ENCODE measurements at regions not wholly inside any gene's neighbourhood (a gene's known extent, or its start where the extent isn't known, plus 50 kb on each side); places are given as distances from the start of the nearest gene placed in this dataset.

DNA sequence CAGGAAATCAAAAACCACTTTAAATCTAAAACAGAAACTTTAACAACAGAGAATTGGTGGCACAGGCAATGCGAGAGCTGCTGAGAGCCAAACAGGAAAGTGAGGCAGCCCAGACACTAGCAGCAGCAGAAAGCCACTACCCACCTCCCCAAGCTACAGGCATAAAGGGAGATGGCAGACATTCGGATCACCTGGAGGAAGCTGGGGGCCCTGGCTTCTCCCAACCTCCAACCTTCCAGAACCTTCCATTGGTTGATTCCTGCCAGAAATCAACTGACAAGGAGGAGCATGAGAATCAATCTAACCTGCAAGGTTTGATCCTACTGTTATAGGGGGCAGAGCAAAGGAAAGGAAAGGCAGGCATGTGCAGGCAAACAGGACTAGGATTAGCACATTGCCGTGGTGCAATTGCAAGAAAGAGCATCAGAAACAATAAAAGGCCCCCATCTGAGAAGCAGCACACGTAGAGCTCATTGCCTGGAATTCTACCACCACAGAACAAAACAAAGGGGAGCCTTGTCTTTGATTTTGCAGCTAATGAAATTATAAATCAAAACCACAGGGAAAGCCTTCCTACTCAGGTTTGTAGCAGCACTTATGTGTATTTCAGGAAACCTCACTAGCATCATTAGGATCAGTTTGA lies 427.3 kb upstream of the RASGEF1B start:
- no peak overlapping the region for H3K4me3 ChIP-seq (ENCODE audit: low read depth, low read length)

DNA sequence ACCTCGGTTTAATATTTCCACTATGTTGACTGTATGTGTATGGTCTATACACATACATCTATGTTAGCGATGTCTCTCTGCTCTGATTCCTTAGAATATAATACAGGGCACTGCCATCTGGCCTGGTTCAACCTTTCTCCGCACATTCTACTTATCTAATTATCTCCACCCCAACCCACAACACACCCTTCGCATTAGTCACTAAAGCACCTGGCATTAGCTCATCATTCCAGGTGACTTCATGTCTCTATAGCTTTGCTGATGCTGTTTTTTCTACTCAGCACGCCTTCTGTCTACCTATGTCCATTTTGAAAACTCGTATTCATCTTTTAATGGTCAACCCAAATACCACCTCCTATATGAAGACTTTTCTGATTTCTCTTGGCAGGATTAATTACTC lies 425.2 kb upstream of the RASGEF1B start:
- H3K4me3 ChIP-seq (ENCODE audit: low read depth, low read length), result no peak overlapping the region

DNA sequence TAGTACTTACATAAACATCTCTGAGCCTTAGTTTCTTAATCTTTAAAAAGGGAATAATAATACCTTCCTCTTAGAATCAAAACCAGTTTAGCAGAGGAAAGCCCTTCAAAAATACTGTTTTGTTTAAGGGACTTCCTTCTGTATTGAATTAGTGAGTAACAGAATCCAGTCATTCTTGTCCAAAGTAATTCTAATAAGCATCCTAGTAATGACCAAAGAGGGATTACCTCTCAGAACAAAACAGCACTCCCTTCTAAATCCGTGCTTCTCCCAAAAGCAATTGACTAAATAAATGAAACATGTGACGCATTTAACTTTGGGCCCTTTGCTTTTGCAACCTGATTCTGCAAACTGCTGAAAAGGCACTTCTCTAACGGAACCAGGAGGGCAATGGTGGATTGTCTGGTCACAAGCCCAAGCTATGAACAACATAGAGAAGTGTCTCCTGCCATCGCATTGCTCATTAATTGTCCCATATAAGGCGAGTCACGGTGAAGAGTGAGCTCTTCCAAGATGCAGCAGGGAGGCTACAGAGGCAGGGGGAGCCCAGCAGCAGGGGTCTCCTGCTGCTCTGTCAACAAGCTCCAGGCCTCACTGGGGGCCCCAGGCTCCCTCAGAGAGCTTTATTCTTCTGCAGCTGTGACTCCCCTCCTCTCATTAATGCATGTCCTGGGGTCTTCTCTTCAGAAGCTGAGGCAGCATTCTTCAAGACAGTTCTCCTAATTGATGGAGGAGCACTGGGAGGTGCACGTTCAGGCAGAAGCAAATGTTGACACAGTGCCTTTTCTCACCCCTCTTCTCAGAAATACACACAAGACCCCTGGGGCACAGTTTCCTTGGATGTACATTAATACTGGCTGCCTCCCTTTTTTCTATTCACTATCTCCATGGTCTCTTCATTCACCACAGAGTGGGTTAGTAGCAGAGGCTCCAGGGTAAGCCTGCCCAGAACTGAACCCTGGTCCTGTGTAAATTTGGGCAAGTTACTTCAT lies 419.6 kb upstream of the RASGEF1B start:
- H3K4me3 ChIP-seq (ENCODE audit: low read depth, low read length), result no peak overlapping the region

DNA sequence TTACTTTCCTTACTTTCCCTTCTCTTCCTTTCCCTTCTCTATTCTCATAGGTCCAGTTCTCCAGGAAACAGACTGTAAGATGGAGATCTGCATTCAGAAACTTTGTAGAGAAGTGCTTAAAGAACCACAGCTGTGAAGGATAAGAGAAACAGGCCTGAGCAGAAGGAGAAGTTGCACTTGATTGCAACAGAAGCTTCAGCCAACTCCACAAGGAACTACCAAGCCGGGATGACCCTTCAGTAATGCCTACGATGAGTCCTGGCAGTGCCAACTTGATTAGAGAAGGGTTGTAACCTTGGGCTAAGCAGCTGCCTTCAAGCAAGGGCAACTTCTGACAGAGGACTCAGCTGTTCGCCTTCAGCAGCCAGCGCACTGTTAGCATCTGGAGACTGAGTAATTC lies 413.3 kb upstream of the RASGEF1B start:
- H3K4me3 ChIP-seq (ENCODE audit: low read depth, low read length), result no peak overlapping the region

DNA sequence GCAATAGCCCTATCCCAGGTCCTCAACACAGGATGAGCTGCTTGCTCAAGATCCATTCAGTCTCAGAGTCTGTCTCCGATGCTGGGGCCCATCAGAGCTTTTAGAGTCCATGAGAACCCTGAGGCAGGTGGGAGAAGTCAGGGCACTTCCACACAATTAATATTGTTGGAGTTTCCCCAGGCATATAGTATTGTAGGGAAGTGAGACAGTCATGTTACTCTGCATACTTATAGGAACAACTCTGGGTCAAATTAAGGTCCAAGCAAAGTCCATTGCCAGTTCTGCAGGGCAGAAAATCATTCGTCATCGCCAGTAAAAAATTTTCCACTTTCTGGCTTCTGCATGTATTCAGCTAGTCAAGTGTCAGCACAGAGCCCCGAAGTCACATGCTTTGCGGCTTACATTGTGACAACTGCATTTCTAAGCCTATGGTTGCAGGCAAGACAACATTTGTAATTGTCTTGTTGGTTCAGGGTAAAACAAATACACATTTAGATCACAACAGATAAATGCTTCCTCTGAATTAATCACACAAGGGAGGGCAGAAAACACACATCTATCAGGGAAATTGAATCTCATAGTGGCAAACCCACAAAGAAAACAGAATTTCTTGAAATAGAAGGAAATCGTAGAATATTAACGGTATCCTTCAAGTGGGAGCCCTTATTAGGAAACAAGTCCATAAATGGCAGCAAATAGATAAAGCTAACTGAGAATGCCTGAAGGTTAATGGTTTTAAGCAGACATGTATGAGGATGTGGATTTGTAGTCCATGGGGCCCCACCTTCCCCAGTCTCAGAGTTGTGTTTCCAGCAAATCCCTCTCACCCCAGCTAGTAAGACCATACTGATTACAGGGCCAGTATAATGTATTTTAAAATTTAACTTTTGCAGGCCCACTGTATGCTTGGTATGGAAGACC lies 412.1 kb upstream of the RASGEF1B start:
- H3K4me3 ChIP-seq (ENCODE audit: low read depth, low read length), result no peak overlapping the region

DNA sequence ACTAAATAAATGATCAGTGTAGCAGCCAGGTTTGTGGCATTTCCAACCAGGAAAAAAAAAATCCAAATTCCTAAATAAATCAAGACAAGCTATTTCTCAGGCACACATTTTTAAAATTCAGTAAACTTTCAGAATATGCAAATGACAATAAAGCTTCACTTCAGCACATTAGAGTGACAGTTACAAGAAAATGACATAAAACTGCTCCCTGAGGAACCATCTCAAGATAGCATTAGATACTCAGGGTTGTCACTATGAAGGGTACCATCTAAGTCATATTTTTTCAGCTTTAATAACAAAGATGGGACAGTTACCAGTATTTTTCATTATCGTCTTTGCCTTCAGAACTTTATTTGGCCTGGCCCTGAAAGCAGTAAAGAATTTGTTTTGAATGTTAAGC lies 411.3 kb upstream of the RASGEF1B start:
- H3K4me3 ChIP-seq (ENCODE audit: low read depth, low read length), result no peak overlapping the region

DNA sequence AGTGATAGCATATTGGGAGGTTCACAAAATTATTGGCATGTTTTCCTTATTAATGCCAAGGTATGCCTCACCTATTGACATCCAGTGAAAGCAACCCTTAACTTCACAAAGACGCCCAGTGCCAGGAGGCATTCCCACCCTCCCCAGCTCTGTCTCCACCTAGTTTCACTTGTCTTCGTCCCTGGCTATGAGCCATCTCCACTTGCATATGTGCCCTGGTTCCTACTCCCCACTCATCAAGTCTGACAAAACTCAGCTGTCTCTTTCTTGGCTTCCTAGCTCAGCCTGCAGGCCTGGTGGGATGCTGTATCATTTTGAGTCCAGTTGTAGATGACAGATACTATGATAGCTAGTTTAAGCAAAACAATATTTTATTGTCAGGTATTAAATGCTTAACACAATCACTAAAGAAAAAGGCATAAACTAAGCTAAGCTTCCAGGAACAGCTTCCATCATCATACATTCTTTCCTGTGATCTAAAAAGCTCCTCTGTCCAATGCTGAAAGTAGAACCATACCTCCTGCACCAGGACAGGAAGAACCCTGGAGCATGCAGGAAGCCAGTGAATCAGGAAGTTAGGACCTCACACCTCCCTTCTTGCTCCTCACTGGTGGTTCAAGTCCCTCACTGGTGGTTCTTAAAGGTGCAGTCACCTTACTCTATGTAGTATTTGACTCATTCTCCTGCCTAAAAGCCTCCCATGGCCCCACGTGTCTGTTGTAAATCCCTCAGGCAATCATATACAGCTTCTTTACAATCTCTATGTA lies 410.3 kb upstream of the RASGEF1B start:
- no peak overlapping the region for H3K4me3 ChIP-seq (ENCODE audit: low read depth, low read length)

DNA sequence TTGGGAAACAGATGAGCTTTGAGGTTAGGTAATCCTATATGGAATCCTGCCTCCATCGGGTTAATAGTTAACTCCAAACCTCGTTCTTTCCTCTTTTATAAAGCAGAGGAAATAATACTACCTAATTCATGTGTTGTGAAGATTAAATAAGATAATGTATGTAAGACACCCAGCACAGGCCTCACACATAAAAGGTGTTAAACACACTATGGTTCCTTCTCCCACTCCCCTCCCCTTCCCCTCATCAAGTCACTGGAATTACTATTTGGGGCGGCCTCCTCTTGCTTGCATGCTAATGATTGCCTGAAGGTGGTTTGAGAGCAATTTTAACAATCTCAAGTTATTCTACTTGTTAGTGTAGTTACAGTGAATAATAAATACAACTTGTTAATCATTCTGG lies 404.4 kb upstream of the RASGEF1B start:
- H3K4me3 ChIP-seq (ENCODE audit: low read depth, low read length), result no peak overlapping the region

DNA sequence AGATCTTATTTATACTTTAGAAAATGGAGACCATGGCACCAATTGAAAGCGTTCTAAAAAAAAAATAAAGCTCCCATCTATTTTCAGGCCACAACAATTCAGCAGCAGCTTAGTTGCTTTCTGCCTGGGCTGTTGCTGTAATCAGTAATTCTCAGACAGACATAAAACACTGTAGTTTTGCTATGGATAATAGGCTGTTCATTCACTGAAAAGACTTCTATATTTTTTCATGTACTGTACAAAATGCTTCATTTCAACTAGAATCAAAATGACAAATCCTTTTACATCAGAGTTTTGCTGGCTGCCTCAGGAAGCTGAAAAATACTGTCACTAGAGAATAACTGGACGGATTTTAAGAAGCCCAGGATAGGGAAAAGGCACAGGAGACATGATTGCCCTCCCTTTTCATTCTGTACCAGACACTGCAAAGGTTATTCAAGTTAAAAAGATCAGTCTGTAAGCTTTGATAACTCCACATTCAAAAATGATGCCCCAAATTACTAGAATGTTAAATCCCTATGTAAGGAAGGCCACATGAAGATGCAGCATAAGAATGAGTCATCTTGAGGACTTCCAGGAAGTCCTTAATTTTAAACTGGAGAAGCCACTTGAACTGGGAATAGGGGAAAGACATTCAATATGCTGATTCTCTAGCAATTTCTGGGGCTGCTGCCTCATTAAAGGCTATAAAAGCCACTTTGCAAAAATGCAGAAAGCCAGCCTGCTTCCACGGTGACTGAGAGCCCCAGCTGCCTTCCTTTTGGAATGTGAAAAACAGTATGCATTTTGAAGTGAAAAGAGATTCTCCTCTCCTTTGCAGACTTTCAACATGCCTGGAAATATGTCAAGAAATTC lies 403.2 kb upstream of the RASGEF1B start:
- no peak overlapping the region for H3K4me3 ChIP-seq (ENCODE audit: low read depth, low read length)

DNA sequence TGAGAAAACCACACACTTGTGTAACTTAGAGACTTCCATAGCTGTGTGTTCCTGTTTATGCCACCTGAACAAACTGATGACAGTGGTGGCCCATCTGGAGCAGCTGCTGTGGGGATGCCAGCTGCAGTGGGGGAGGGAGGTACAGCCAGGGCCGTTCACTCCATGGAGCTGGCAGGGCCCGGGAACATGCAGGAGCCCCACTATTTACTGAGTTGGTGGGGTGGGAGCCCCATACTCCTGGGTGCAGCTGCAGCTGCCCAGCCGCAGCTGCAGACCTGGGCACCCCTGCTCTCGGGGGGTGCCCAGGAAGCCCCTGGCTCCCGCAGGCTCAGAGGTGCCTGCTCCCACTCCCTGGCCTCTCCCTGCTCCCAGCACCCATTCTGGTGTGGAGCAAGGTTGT lies 398.6 kb upstream of the RASGEF1B start:
- no peak overlapping the region for H3K4me3 ChIP-seq (ENCODE audit: low read depth, low read length)

DNA sequence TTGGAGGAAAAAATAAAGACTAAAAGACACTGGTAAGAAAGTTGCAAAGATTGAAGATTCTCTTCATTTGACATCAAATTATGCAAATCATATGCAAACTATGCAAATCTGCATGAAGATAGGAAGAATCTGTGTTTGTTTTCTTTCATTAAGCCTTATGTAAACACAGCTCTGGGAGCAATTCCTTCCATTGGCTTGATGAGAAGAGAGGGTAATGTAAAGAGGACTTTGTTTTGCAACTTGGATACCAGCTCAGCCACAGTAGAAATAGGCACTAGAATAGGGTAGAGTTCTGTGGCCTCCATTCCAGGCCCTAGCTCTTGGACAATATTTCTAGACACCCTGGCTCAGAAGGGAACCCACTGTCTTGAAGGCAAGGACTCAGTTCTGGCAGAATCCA lies 388.4 kb upstream of the RASGEF1B start:
- H3K4me3 ChIP-seq (ENCODE audit: low read depth, low read length), result no peak overlapping the region

DNA sequence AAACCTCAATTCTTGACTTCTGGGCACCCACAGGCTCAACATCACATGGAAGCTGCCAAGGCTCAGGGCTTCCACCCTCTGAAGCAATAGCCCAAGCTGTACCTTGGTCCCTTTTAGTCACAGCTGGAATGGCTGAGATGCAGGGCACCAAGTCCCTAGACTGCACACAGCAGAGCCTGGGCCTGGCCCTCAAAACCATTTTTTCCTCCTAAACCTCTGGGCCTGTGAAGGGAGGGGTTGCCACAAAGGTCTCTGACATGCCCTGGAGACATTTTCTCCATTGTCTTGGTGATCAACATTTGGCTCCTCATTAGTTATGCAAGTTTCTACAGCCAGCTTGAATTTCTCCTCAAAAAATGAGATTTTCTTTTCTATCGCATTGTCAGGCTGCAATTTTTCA lies 382.7 kb upstream of the RASGEF1B start:
- no peak overlapping the region for H3K4me3 ChIP-seq (ENCODE audit: low read depth, low read length)

DNA sequence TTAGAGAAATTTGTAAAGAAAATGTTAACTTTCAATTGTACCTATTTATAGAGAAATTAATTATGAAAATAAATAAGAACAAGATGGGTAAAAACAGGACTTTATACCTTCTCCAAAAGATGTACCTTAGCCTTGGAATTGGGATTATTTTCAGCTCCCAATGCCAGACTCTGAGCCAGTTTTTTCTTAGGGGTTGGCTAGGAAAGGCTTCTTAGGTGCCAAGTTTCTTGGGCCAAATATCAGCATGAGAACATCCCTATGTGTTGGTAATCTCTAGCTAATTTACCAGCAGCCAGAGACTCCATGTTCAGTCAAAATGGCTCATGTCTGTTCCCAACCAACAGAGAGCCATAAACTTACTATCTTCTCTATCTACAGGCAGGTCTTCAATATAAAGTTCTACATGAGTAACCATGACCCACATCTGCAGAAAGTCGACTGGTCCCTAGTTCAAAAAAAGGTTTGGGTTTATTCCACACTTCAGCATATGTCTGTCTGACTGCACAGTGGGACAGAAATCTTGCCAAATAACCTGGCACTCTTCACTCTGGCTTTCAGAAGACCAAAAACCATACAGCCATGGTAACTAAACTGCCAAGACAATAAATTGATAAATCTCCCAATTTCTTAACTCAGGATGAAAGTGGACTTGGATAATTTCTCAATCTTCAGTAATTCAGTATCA lies 380.5 kb upstream of the RASGEF1B start:
- H3K4me3 ChIP-seq (ENCODE audit: low read depth, low read length), result no peak overlapping the region

DNA sequence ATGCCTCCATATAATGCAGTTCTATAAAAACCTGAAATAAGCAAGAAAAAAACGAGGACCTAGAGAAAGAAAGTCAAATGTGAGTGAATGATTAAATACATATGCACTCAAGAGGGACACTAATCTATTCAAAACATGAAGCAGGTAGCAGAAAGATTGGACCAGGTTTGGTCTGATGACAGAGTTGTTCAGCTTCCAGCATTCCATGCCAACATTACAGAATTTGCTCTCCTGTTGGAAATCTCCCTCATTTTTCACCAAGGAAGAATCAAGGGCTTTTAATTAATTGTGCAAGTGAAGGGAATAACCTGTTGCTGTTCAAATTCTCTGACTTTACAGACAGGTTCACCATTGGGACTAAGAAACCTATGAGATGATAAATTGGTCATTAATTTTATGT lies 379.0 kb upstream of the RASGEF1B start:
- H3K4me3 ChIP-seq (ENCODE audit: low read depth, low read length), result no peak overlapping the region

DNA sequence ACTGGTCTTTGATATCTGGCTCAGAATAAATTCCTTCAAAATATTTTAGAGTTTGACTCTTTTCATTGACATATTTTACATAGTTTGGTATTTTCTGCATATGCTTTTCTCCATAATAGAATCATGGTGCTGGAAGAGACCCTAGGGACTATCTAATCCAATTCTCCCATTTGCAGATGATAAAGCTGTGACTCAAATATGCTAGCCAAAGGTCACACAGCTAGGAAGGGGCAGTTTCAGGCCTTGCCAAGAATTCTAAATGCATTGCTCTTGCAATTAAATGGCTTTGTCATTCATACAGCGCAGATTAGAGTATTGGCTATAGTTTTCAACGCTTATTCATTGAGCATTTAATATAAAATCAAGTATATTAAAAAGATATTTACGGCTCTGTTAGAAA lies 374.1 kb upstream of the RASGEF1B start:
- no peak overlapping the region for H3K4me3 ChIP-seq (ENCODE audit: low read depth, low read length)

DNA sequence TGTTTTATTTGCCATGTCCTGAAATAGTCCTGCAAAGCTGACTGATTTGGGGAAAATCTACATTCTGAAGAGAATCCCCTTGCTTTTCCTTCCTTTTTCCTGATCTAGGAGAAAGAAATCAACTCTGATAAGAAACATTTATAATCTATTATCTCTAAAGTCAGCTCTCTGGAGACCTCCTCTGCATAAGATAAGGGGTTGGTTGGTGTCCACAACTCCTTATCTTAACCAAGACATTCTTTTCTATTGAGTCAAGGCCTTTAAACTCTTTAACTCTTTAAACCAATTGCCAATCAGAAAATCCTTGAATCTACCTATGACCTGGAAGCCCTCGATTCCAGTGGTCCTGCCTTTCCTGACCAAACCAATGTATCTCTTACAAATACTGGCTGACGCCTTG lies 373.6 kb upstream of the RASGEF1B start:
- no peak overlapping the region for H3K4me3 ChIP-seq (ENCODE audit: low read depth, low read length)

DNA sequence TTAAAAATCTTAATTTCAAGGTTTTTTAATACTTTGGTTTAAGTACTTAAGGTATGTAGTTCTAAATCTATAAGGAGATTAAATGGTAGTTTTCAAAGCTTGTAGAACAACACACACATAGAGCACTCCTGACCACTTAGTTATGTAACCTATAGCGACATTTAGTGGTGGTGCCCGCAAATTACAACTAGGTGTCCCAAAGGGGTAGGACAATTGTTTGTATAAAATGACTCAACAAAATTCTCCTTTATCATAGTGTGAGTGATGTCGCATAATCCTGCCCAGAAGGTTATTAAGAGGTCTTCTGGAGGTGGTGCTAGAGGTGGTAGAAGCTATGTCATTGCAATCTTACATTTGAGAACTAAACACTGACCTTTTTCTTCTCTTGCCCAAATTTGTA lies 373.0 kb upstream of the RASGEF1B start:
- no peak overlapping the region for H3K4me3 ChIP-seq (ENCODE audit: low read depth, low read length)

DNA sequence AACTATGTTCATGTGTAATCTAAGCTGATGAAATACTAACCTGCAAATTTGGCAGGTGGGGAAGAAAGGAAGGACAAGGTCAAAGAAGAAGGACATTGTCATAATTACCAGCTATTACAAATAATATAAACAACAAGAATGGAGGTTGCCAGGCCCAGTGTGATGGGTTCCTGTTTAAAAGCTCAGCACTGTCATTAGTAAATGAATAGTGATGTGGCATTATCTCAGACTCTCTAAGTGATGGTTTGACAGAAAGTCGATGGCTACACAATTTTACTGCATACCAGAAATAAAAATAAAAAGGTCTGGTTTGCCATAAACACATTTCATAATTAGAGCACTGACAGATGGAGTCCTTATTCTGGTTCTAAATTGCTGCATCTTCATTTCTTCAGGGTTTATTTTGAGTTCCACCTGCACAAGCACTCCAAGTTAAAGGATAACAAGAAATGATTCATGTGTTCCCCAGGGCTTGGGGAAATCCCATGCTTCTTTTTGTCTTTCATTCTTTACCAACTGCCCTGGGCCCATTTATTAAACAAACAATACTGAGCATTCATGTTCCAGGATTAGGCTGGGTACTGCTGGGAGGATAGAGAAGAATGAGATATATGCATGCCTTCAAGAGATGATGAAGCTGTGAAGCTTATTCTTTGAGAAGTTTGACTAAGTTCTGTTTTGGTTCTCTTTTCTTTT lies 367.8 kb upstream of the RASGEF1B start:
- no peak overlapping the region for H3K4me3 ChIP-seq (ENCODE audit: low read depth, low read length)
